ENCODE measurements at regions not wholly inside any gene's neighbourhood (a gene's known extent, or its start where the extent isn't known, plus 50 kb on each side); places are given as distances from the start of the nearest gene placed in this dataset.

- no peaks in the 10 kb centered on the region for H3K36me3 ChIP-seq (ENCODE audit: control insufficient read depth in 2 of 3, insufficient read depth in 3 of 3, low read length in 3 of 3)
- no peak overlapping the region for H3K9ac ChIP-seq (ENCODE audit: low read length in 3 of 3)
- intact Hi-C loops (cut with DNase I), result no loop called here
- no peak overlapping the region for H3K4me3 ChIP-seq (ENCODE audit: low read length in 3 of 3)
- no peaks in the 10 kb centered on the region for H3K27me3 ChIP-seq (ENCODE audit: control insufficient read depth, insufficient read depth, low read length)
- FAIRE-seq (no peak), DNase-seq (no peak)
- H3K9me3 ChIP-seq (ENCODE audit: control insufficient read depth in 2 of 3, insufficient read depth in 1 of 3, low read length in 3 of 3), result no peaks in the 10 kb centered on the region
- H3K4me1 ChIP-seq (ENCODE audit: control insufficient read depth in 2 of 3, insufficient read depth in 2 of 3, low read depth in 1 of 3, low read length in 3 of 3), result no peaks in the 10 kb centered on the region
- TF ChIP-seq CTCF (IDR thresholded peaks at IDR 0.05; ENCODE audit: borderline replicate concordance, extremely low read depth, insufficient read depth), result no peak
- no peak overlapping the region for H3K27ac ChIP-seq (ENCODE audit: low read depth in 2 of 2, low read length in 2 of 2)
Observed at GRCh38 chr3:30204126-30204525, 402.3 kb upstream of the TGFBR2 start.

GRCh38 chr3:30206051-30206450, 400.4 kb upstream of the TGFBR2 start:
- intact Hi-C loops (cut with DNase I), result no loop called here
- H3K36me3 ChIP-seq (ENCODE audit: control insufficient read depth in 2 of 3, insufficient read depth in 3 of 3, low read length in 3 of 3), result no peaks in the 10 kb centered on the region
- DNase-seq (no peak), FAIRE-seq (no peak)
- no peaks in the 10 kb centered on the region for H3K4me1 ChIP-seq (ENCODE audit: control insufficient read depth in 2 of 3, insufficient read depth in 2 of 3, low read depth in 1 of 3, low read length in 3 of 3)
- H3K9me3 ChIP-seq (ENCODE audit: control insufficient read depth in 2 of 3, insufficient read depth in 1 of 3, low read length in 3 of 3), result no peaks in the 10 kb centered on the region
- no peaks in the 10 kb centered on the region for H3K27me3 ChIP-seq (ENCODE audit: control insufficient read depth, insufficient read depth, low read length)
- TF ChIP-seq CTCF (IDR thresholded peaks at IDR 0.05; ENCODE audit: borderline replicate concordance, extremely low read depth, insufficient read depth), result no peak
- H3K27ac ChIP-seq (ENCODE audit: low read depth in 2 of 2, low read length in 2 of 2), result no peak overlapping the region
- no peak overlapping the region for H3K4me3 ChIP-seq (ENCODE audit: low read length in 3 of 3)
- no peak overlapping the region for H3K9ac ChIP-seq (ENCODE audit: low read length in 3 of 3)

- H3K9me3 ChIP-seq (ENCODE audit: control insufficient read depth in 2 of 3, insufficient read depth in 1 of 3, low read length in 3 of 3), result no peaks in the 10 kb centered on the region
- H3K9ac ChIP-seq (ENCODE audit: low read length in 3 of 3), result no peak overlapping the region
- H3K4me1 ChIP-seq (ENCODE audit: control insufficient read depth in 2 of 3, insufficient read depth in 2 of 3, low read depth in 1 of 3, low read length in 3 of 3), result no peaks in the 10 kb centered on the region
- FAIRE-seq (no peak), DNase-seq (no peak)
- intact Hi-C loops (cut with DNase I), result no loop called here
- no peak overlapping the region for H3K27ac ChIP-seq (ENCODE audit: low read depth in 2 of 2, low read length in 2 of 2)
- TF ChIP-seq CTCF (IDR thresholded peaks at IDR 0.05; ENCODE audit: borderline replicate concordance, extremely low read depth, insufficient read depth), result no peak
- no peak overlapping the region for H3K4me3 ChIP-seq (ENCODE audit: low read length in 3 of 3)
- no peaks in the 10 kb centered on the region for H3K36me3 ChIP-seq (ENCODE audit: control insufficient read depth in 2 of 3, insufficient read depth in 3 of 3, low read length in 3 of 3)
- H3K27me3 ChIP-seq (ENCODE audit: control insufficient read depth, insufficient read depth, low read length), result no peaks in the 10 kb centered on the region
Observed at GRCh38 chr3:30221619-30222018, 384.8 kb upstream of the TGFBR2 start.

GRCh38 chr3:30222441-30222840, 384.0 kb upstream of the TGFBR2 start:
- no peak overlapping the region for H3K27ac ChIP-seq (ENCODE audit: low read depth in 2 of 2, low read length in 2 of 2)
- no peak overlapping the region for H3K9ac ChIP-seq (ENCODE audit: low read length in 3 of 3)
- H3K9me3 ChIP-seq (ENCODE audit: control insufficient read depth in 2 of 3, insufficient read depth in 1 of 3, low read length in 3 of 3), result no peaks in the 10 kb centered on the region
- H3K36me3 ChIP-seq (ENCODE audit: control insufficient read depth in 2 of 3, insufficient read depth in 3 of 3, low read length in 3 of 3), result no peaks in the 10 kb centered on the region
- intact Hi-C loops (cut with DNase I), result no loop called here
- no peak for FAIRE-seq
- H3K27me3 ChIP-seq (ENCODE audit: control insufficient read depth, insufficient read depth, low read length), result no peaks in the 10 kb centered on the region
- H3K4me1 ChIP-seq (ENCODE audit: control insufficient read depth in 2 of 3, insufficient read depth in 2 of 3, low read depth in 1 of 3, low read length in 3 of 3), result peaks cover 0 to 2% (median 0%) of the 10 kb centered on the region in 3 donors
- H3K4me3 ChIP-seq (ENCODE audit: low read length in 3 of 3), result no peak overlapping the region
- peak in 1 of 5 donors; percentile 22 for DNase-seq
- no peak for TF ChIP-seq CTCF (IDR thresholded peaks at IDR 0.05; ENCODE audit: borderline replicate concordance, extremely low read depth, insufficient read depth)
